Dermis blood vessel endothelial cell (primary cell): ENCODE measurements at regions not wholly inside any gene's neighbourhood (a gene's known extent, or its start where the extent isn't known, plus 50 kb on each side); places are given as distances from the start of the nearest gene placed in this dataset.

Experiments used
- DNase-seq: peaks from one replicate; pipeline ENCODE4 v3.0.0; 2010

GRCh38 chr20:52722926-52723688 lies 249.1 kb upstream of the TSHZ2 start:
- DNase-seq = no peak

- no peak for DNase-seq
Observed at GRCh38 chr20:52708137-52708536, 264.0 kb upstream of the TSHZ2 start.

- no peak for DNase-seq
Observed at GRCh38 chr20:52704553-52704952, 267.6 kb upstream of the TSHZ2 start.

GRCh38 chr20:52688345-52688744 lies 283.8 kb upstream of the TSHZ2 start:
- no peak for DNase-seq

GRCh38 chr20:52684905-52685304 lies 287.3 kb upstream of the TSHZ2 start:
- DNase-seq = no peak

GRCh38 chr20:52684176-52684575 lies 288.0 kb upstream of the TSHZ2 start:
- DNase-seq = no peak

GRCh38 chr20:52683761-52684160 lies 288.4 kb upstream of the TSHZ2 start:
- no peak for DNase-seq

- DNase-seq = no peak
Observed at GRCh38 chr20:52682237-52682636, 289.9 kb upstream of the TSHZ2 start.

GRCh38 chr20:52681288-52681687 lies 290.9 kb upstream of the TSHZ2 start:
- no peak for DNase-seq

GRCh38 chr20:52677216-52677615 lies 294.9 kb upstream of the TSHZ2 start:
- DNase-seq = no peak

GRCh38 chr20:52676283-52676995 lies 295.7 kb upstream of the TSHZ2 start:
- DNase-seq = no peak

- DNase-seq = no peak
Observed at GRCh38 chr20:52675375-52675774, 296.8 kb upstream of the TSHZ2 start.

- no peak for DNase-seq
Observed at GRCh38 chr20:52668626-52669025, 303.5 kb upstream of the TSHZ2 start.

- DNase-seq = no peak
Observed at GRCh38 chr20:52667358-52667757, 304.8 kb upstream of the TSHZ2 start.

- no peak for DNase-seq
Observed at GRCh38 chr20:52665441-52665840, 306.7 kb upstream of the TSHZ2 start.

GRCh38 chr20:52655395-52655794 lies 316.8 kb upstream of the TSHZ2 start:
- DNase-seq = no peak

GRCh38 chr20:52654567-52654966 lies 317.6 kb upstream of the TSHZ2 start:
- DNase-seq = no peak

GRCh38 chr20:52652271-52652670 lies 319.9 kb upstream of the TSHZ2 start:
- no peak for DNase-seq

GRCh38 chr20:52649727-52650126 lies 322.4 kb upstream of the TSHZ2 start:
- DNase-seq = no peak

GRCh38 chr20:52645822-52646221 lies 326.3 kb upstream of the TSHZ2 start:
- no peak for DNase-seq

- no peak for DNase-seq
Observed at GRCh38 chr20:52643034-52643433, 329.1 kb upstream of the TSHZ2 start.

- no peak for DNase-seq
Observed at GRCh38 chr20:52637201-52637600, 335.0 kb upstream of the TSHZ2 start.

GRCh38 chr20:52631469-52631868 lies 340.7 kb upstream of the TSHZ2 start:
- no peak for DNase-seq

GRCh38 chr20:52630138-52630537 lies 342.0 kb upstream of the TSHZ2 start:
- DNase-seq = no peak
